H9 (cell line): ENCODE measurements at regions not wholly inside any gene's neighbourhood (a gene's known extent, or its start where the extent isn't known, plus 50 kb on each side); places are given as distances from the start of the nearest gene placed in this dataset.

Experiments used
- DNase-seq: peaks from one replicate; pipeline ENCODE4 v3.0.0-alpha.2; 2017
- H2AFZ ChIP-seq: one replicate; pipeline ENCODE4 v1.6.1; 2013; ENCODE audit warnings: mild to moderate bottlenecking, low read length, control low read depth, moderate library complexity
- H2AK5ac ChIP-seq: 2 replicates; pipeline ENCODE4 v1.6.1; 2013; ENCODE audit warnings: low read length, control low read depth, mixed read lengths; ENCODE audit not compliant: insufficient read length
- H2BK120ac ChIP-seq: one replicate; pipeline ENCODE4 v1.6.1; 2013; ENCODE audit warnings: low read depth, mild to moderate bottlenecking, low read length, control low read depth, inconsistent platforms; ENCODE audit not compliant: poor library complexity, severe bottlenecking
- H2BK12ac ChIP-seq: 2 replicates; pipeline ENCODE4 v1.6.1; 2013; ENCODE audit warnings: low read length, control low read depth, mixed read lengths, low read depth; ENCODE audit not compliant: insufficient read length
- H2BK15ac ChIP-seq: 2 replicates; pipeline ENCODE4 v1.6.1; 2013; ENCODE audit warnings: low read depth, low read length, control low read depth
- H2BK20ac ChIP-seq: one replicate; pipeline ENCODE4 v1.6.1; 2013; ENCODE audit warnings: low read depth, mild to moderate bottlenecking, low read length, control low read depth, inconsistent platforms; ENCODE audit not compliant: poor library complexity, severe bottlenecking
- H2BK5ac ChIP-seq: 2 replicates; pipeline ENCODE4 v1.6.1; 2013; ENCODE audit warnings: low read length, control low read depth, mixed read lengths; ENCODE audit not compliant: insufficient read length
- H3K14ac ChIP-seq: 2 replicates; pipeline ENCODE4 v1.6.1; 2013; ENCODE audit warnings: low read length, control low read depth; ENCODE audit not compliant: insufficient read depth
- H3K18ac ChIP-seq: 2 replicates; pipeline ENCODE4 v1.6.1; 2013; ENCODE audit warnings: low read depth, mild to moderate bottlenecking, mixed read lengths, low read length, control low read depth; ENCODE audit not compliant: insufficient read length
- H3K23ac ChIP-seq: 2 replicates; pipeline ENCODE4 v1.6.1; 2013; ENCODE audit warnings: low read length, control low read depth, mixed read lengths, low read depth; ENCODE audit not compliant: insufficient read length
- H3K23me2 ChIP-seq: 2 replicates; pipeline ENCODE4 v1.6.1; 2013; ENCODE audit warnings: low read depth, mild to moderate bottlenecking, mixed read lengths, low read length, control low read depth; ENCODE audit not compliant: insufficient read length, poor library complexity, severe bottlenecking
- H3K27ac ChIP-seq: 2 replicates; pipeline ENCODE4 v1.5.1; 2013; ENCODE audit warnings: low read length, control low read depth, mixed read lengths, low read depth; ENCODE audit not compliant: insufficient read length
- H3K27me3 ChIP-seq: 2 replicates; pipeline ENCODE4 v1.6.1; 2013; ENCODE audit warnings: low read length, control low read depth, inconsistent platforms; ENCODE audit not compliant: insufficient read depth
- H3K4ac ChIP-seq: 2 replicates; pipeline ENCODE4 v1.6.1; 2013; ENCODE audit warnings: low read depth, mild to moderate bottlenecking, control low read depth, inconsistent platforms, low read length, moderate library complexity
- H3K4me1 ChIP-seq: 2 replicates; pipeline ENCODE4 v1.6.1; 2013; ENCODE audit warnings: low read length, control low read depth, inconsistent platforms; ENCODE audit not compliant: insufficient read depth
- H3K4me2 ChIP-seq: 2 replicates; pipeline ENCODE4 v1.6.1; 2013; ENCODE audit warnings: low read length, control low read depth, mixed read lengths; ENCODE audit not compliant: insufficient read length, insufficient read depth
- H3K56ac ChIP-seq: 2 replicates; pipeline ENCODE4 v1.6.1; 2013; ENCODE audit warnings: low read depth, mild to moderate bottlenecking, mixed read lengths, low read length, control low read depth; ENCODE audit not compliant: insufficient read length
- H3K79me1 ChIP-seq: 2 replicates; pipeline ENCODE4 v1.6.1; 2013; ENCODE audit warnings: low read depth, mild to moderate bottlenecking, moderate library complexity, low read length, control low read depth, inconsistent platforms; ENCODE audit not compliant: insufficient read depth, poor library complexity, severe bottlenecking
- H3K79me2 ChIP-seq: 2 replicates; pipeline ENCODE4 v1.6.1; 2013; ENCODE audit warnings: low read length, control low read depth, inconsistent platforms; ENCODE audit not compliant: insufficient read depth
- H3K9ac ChIP-seq: 2 replicates; pipeline ENCODE4 v1.6.1; 2013; ENCODE audit warnings: low read length, control low read depth, mixed read lengths; ENCODE audit not compliant: insufficient read length; ENCODE audit errors: extremely low read depth
- H3K9me3 ChIP-seq: one replicate; pipeline ENCODE4 v1.6.1; 2013; ENCODE audit warnings: low read depth, low read length, inconsistent platforms; ENCODE audit not compliant: control insufficient read depth
- H3T11ph ChIP-seq: one replicate; pipeline ENCODE4 v1.6.1; 2013; ENCODE audit warnings: mild to moderate bottlenecking, low read length, control low read depth, inconsistent platforms
- H4K20me1 ChIP-seq: one replicate; pipeline ENCODE4 v1.6.1; 2013; ENCODE audit not compliant: control insufficient read depth, insufficient read length, insufficient read depth
- H4K5ac ChIP-seq: 2 replicates; pipeline ENCODE4 v1.6.1; 2013; ENCODE audit warnings: low read depth, mild to moderate bottlenecking, mixed read lengths, low read length, control low read depth; ENCODE audit not compliant: insufficient read length
- H4K8ac ChIP-seq: replicated peaks from 2 replicates; pipeline ENCODE4 v1.6.1; 2013; ENCODE audit warnings: low read length, control low read depth, mixed read lengths, low read depth; ENCODE audit not compliant: insufficient read length
- H4K91ac ChIP-seq: 2 replicates; pipeline ENCODE4 v1.6.1; 2013; ENCODE audit warnings: low read depth, mild to moderate bottlenecking, moderate library complexity, mixed read lengths, low read length, control low read depth; ENCODE audit not compliant: insufficient read length
- H3K27ac Mint-ChIP-seq, 3 experiments: 2 replicates in 2 of 3; 3 replicates in 1 of 3; pipeline ENCODE4 v1.8.0; 2020 to 2021; ENCODE audit warnings: mixed read lengths in 3 of 3, mild to moderate bottlenecking in 1 of 3, moderate library complexity in 1 of 3
- H3K27me3 Mint-ChIP-seq: 2 replicates; pipeline ENCODE4 v1.8.0; 2021; ENCODE audit warnings: low read depth, mild to moderate bottlenecking, moderate library complexity, mixed read lengths
- H3K36me3 Mint-ChIP-seq, 3 experiments: 2 replicates in 2 of 3; 3 replicates in 1 of 3; pipeline ENCODE4 v1.8.0; 2020 to 2021; ENCODE audit warnings: low read depth in 3 of 3, mixed read lengths in 3 of 3; ENCODE audit not compliant: insufficient read depth in 1 of 3
- H3K4me1 Mint-ChIP-seq, 2 experiments: 2 replicates each; pipeline ENCODE4 v1.8.0; 2020; ENCODE audit warnings: mixed read lengths in 2 of 2
- H3K4me3 Mint-ChIP-seq, 2 experiments: 2 replicates in 1 of 2; 3 replicates in 1 of 2; pipeline ENCODE4 v1.8.0; 2020 to 2021; ENCODE audit warnings: mild to moderate bottlenecking in 2 of 2, mixed read lengths in 2 of 2, moderate library complexity in 1 of 2
- H3K9me3 Mint-ChIP-seq, 2 experiments: 2 replicates in 1 of 2; 3 replicates in 1 of 2; pipeline ENCODE4 v1.8.0; 2020; ENCODE audit warnings: mild to moderate bottlenecking in 2 of 2, mixed read lengths in 2 of 2, moderate library complexity in 1 of 2
- WGBS: extraction: QIAGEN DNeasy Blood & Tissue Kit; methylation state at CpG from one replicate; pipeline ENCODE4 v1.1.7; 2013; ENCODE audit warnings: missing lambda C conversion rate, low lambda C conversion rate, mixed read lengths; ENCODE audit not compliant: insufficient read length; ENCODE audit errors: extremely low coverage; 5-methylcytosine and 5-hydroxymethylcytosine counted together
- TF ChIP-seq, protein P1 (sequence below): fragments of 200-600 bp; sonication (generic); conservative IDR thresholded peaks from 3 replicates; pipeline ENCODE4 v1.8.0; 2021; ENCODE audit warnings: antibody characterized with exemption, mild to moderate bottlenecking

DNA sequence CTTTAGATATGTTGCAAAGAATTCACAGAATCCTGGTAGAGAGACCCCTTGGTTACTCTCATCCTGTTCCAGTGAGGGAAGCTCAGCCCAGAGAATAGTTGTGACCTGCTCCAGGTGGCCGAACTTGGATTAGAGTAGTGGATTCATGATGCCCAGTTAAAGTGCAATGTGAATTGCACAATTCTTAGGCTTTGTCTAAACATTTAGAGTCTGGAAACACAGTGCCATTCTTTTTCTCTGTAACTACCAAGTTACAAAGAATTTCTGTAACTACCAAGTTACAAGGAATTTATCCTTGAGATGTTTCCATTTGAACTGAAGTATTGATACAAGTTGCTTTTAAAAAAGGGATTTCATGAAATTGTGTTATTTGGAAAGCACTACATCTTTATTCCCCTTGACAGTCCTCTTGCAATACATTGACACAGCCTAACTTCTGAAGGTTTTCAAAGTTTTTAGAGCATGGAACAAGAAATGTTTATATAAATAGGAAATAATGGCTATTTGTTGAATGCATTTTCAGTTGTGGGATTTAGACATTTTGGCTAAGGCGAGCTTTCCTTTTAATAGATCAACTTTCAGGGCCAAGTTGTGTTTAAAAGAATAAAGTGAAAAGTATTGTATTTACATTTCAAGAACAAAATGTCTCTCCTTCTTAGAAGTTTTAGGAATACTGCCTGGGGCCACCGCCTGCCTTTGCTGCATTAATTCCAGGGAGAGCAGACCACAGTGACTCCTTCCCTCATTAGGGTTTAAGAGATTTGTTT, 315.0 kb downstream of the LPIN1 start:
- no peak for DNase-seq
- H4K8ac ChIP-seq, result no peak overlapping the region
- H3K56ac ChIP-seq, result no peak overlapping the region
- Mint-ChIP-seq H3K27me3 (no peaks in the 10 kb centered on the region; the same call in 1 of the 2 replicates), H3K4me3 (no peak overlapping the region), H3K27ac (no peak overlapping the region), H3K4me1 (peaks cover 8 to 18% of the 10 kb centered on the region in 2 experiments), H3K9me3 (peaks cover 3 to 5% of the 10 kb centered on the region in 2 experiments; a peak in 2 of 5 replicates), H3K36me3 (no peaks in the 10 kb centered on the region)
- H3K27me3 ChIP-seq, result no peaks in the 10 kb centered on the region
- no peak overlapping the region for H3T11ph ChIP-seq
- TF ChIP-seq, protein P1, sequence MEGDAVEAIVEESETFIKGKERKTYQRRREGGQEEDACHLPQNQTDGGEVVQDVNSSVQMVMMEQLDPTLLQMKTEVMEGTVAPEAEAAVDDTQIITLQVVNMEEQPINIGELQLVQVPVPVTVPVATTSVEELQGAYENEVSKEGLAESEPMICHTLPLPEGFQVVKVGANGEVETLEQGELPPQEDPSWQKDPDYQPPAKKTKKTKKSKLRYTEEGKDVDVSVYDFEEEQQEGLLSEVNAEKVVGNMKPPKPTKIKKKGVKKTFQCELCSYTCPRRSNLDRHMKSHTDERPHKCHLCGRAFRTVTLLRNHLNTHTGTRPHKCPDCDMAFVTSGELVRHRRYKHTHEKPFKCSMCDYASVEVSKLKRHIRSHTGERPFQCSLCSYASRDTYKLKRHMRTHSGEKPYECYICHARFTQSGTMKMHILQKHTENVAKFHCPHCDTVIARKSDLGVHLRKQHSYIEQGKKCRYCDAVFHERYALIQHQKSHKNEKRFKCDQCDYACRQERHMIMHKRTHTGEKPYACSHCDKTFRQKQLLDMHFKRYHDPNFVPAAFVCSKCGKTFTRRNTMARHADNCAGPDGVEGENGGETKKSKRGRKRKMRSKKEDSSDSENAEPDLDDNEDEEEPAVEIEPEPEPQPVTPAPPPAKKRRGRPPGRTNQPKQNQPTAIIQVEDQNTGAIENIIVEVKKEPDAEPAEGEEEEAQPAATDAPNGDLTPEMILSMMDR, result no peak
- no peak overlapping the region for H3K4me2 ChIP-seq
- H3K18ac ChIP-seq, result no peak overlapping the region
- no peak overlapping the region for H3K27ac ChIP-seq
- H2BK20ac ChIP-seq, result no peak overlapping the region
- H3K23me2 ChIP-seq, result no peaks in the 10 kb centered on the region
- WGBS, result no CpG with 5 or more reads among the region's 3 CpGs
- no peak overlapping the region for H4K5ac ChIP-seq
- H3K23ac ChIP-seq, result no peak overlapping the region
- no peaks in the 10 kb centered on the region for H3K9me3 ChIP-seq
- H2BK5ac ChIP-seq, result no peak overlapping the region
- H3K14ac ChIP-seq, result no peak overlapping the region
- peaks cover 2% of the 10 kb centered on the region; the same call in 1 of the 2 replicates for H3K4me1 ChIP-seq
- H2BK12ac ChIP-seq, result no peak overlapping the region
- H3K4ac ChIP-seq, result no peak overlapping the region
- no peak overlapping the region for H2AK5ac ChIP-seq
- no peak overlapping the region for H4K91ac ChIP-seq
- H3K79me1 ChIP-seq, result no peaks in the 10 kb centered on the region
- H2BK120ac ChIP-seq, result no peak overlapping the region
- no peak overlapping the region for H2BK15ac ChIP-seq
- H2AFZ ChIP-seq, result no peak overlapping the region
- H3K79me2 ChIP-seq, result 0 out of 2 replicates have a peak, but pooled peaks cover 2% of the 10 kb centered on the region
- no peaks in the 10 kb centered on the region for H4K20me1 ChIP-seq
- no peak overlapping the region for H3K9ac ChIP-seq
